Dermis blood vessel endothelial cell (primary cell): ENCODE measurements at regions not wholly inside any gene's neighbourhood (a gene's known extent, or its start where the extent isn't known, plus 50 kb on each side); places are given as distances from the start of the nearest gene placed in this dataset.
A peak's percentile ranks its signal among the peaks of the same experiment; 100 is the strongest.

ENCODE experiments used
- DNase-seq: peaks from one replicate; pipeline ENCODE4 v3.0.0; 2010

- peak; percentile 92 for DNase-seq
These were observed 349.0 kb upstream of the GATB start for GRCh38 chr4:152109531-152110509.

- no peak for DNase-seq
These were observed 347.1 kb upstream of the GATB start for GRCh38 chr4:152107736-152108500.

- no peak for DNase-seq
These were observed 346.0 kb upstream of the GATB start for GRCh38 chr4:152106781-152107321.

GRCh38 chr4:152106113-152106763 lies 345.4 kb upstream of the GATB start:
- DNase-seq = peak; percentile 93

GRCh38 chr4:152104901-152105357 lies 344.1 kb upstream of the GATB start:
- no peak for DNase-seq

- no peak for DNase-seq
These were observed 343.5 kb upstream of the GATB start for GRCh38 chr4:152104356-152104755.

GRCh38 chr4:152103181-152103901 lies 342.5 kb upstream of the GATB start:
- DNase-seq = no peak

- DNase-seq = no peak
These were observed 341.7 kb upstream of the GATB start for GRCh38 chr4:152102436-152103000.

GRCh38 chr4:152101556-152102435 lies 341.0 kb upstream of the GATB start:
- no peak for DNase-seq

- peak; percentile 59 for DNase-seq
These were observed 339.8 kb upstream of the GATB start for GRCh38 chr4:152100379-152101201.

- DNase-seq = no peak
These were observed 339.2 kb upstream of the GATB start for GRCh38 chr4:152099981-152100378.

GRCh38 chr4:152099555-152099954 lies 338.7 kb upstream of the GATB start:
- DNase-seq = no peak

- no peak for DNase-seq
These were observed 338.2 kb upstream of the GATB start for GRCh38 chr4:152099061-152099425.

- DNase-seq = no peak
These were observed 337.7 kb upstream of the GATB start for GRCh38 chr4:152098365-152099060.

GRCh38 chr4:152097371-152097770 lies 336.6 kb upstream of the GATB start:
- no peak for DNase-seq

- no peak for DNase-seq
These were observed 334.9 kb upstream of the GATB start for GRCh38 chr4:152095701-152096070.

- no peak for DNase-seq
These were observed 334.3 kb upstream of the GATB start for GRCh38 chr4:152094970-152095700.

GRCh38 chr4:152091405-152091804 lies 330.6 kb upstream of the GATB start:
- no peak for DNase-seq
